CD8-positive, alpha-beta memory T cell (primary cell): ENCODE measurements at regions not wholly inside any gene's neighbourhood (a gene's known extent, or its start where the extent isn't known, plus 50 kb on each side); places are given as distances from the start of the nearest gene placed in this dataset.

ENCODE experiments used
- CTCF ChIA-PET: fragments of 350-600 bp; sonication (Branson Sonifier 250); formaldehyde crosslinking; loops from one replicate; lab custom pipeline; 2021; ENCODE audit warnings: antibody characterized with exemption; lab: Charles Lee
- POLR2A ChIA-PET: fragments of 350-600 bp; sonication (Branson Sonifier 250); formaldehyde crosslinking; loops from one replicate; lab custom pipeline; 2021; ENCODE audit warnings: antibody characterized with exemption; lab: Charles Lee
- DNase-seq, 5 donors: peaks; one replicate each; pipeline versions ENCODE4 v3.0.0 to v3.0.0-alpha.2; 2020 to 2022; ENCODE audit warnings: mixed read lengths in 1 of 5
- H3K27ac ChIP-seq: one replicate; pipeline ENCODE4 v1.7.0; 2013; ENCODE audit warnings: low read depth, mild to moderate bottlenecking, low read length, moderate library complexity
- H3K27me3 ChIP-seq: 2 replicates; pipeline ENCODE4 v1.7.0; 2013; ENCODE audit warnings: low read length, mild to moderate bottlenecking; ENCODE audit not compliant: insufficient read depth, poor library complexity, severe bottlenecking
- H3K36me3 ChIP-seq: 2 replicates; pipeline ENCODE4 v1.7.0; 2013; ENCODE audit warnings: mild to moderate bottlenecking, low read length, moderate library complexity; ENCODE audit not compliant: insufficient read depth
- H3K4me1 ChIP-seq: 2 replicates; pipeline ENCODE4 v1.7.0; 2013; ENCODE audit warnings: mild to moderate bottlenecking, low read length, moderate library complexity; ENCODE audit not compliant: insufficient read depth
- H3K4me3 ChIP-seq: 2 replicates; pipeline ENCODE4 v1.7.0; 2013; ENCODE audit warnings: mild to moderate bottlenecking, low read length
- H3K9me3 ChIP-seq: 2 replicates; pipeline ENCODE4 v1.7.0; 2013; ENCODE audit warnings: mild to moderate bottlenecking, low read length
- H3K27ac Mint-ChIP-seq, 8 donors: one replicate each; pipeline ENCODE4 v1.8.0; 2020 to 2021; ENCODE audit warnings: mixed read lengths in 8 of 8, mild to moderate bottlenecking in 6 of 8, inconsistent platforms in 3 of 8, moderate library complexity in 3 of 8
- H3K27me3 Mint-ChIP-seq, 2 donors: one replicate each; pipeline ENCODE4 v1.8.0; 2020 to 2021; ENCODE audit warnings: mixed read lengths in 2 of 2, mild to moderate bottlenecking in 1 of 2, moderate library complexity in 1 of 2
- H3K36me3 Mint-ChIP-seq, 3 donors: one replicate each; pipeline ENCODE4 v1.8.0; 2020 to 2021; ENCODE audit warnings: mixed read lengths in 3 of 3, inconsistent platforms in 1 of 3, mild to moderate bottlenecking in 1 of 3
- H3K4me1 Mint-ChIP-seq, 3 donors: one replicate each; pipeline ENCODE4 v1.8.0; 2020 to 2021; ENCODE audit warnings: mixed read lengths in 3 of 3, inconsistent platforms in 1 of 3, mild to moderate bottlenecking in 1 of 3
- H3K4me3 Mint-ChIP-seq, 7 donors: one replicate each; pipeline ENCODE4 v1.8.0; 2020 to 2021; ENCODE audit warnings: mixed read lengths in 7 of 7, mild to moderate bottlenecking in 6 of 7, moderate library complexity in 4 of 7, inconsistent platforms in 2 of 7
- H3K9me3 Mint-ChIP-seq, 5 donors: one replicate each; pipeline ENCODE4 v1.8.0; 2020 to 2022; ENCODE audit warnings: mixed read lengths in 5 of 5, mild to moderate bottlenecking in 3 of 5, moderate library complexity in 2 of 5, inconsistent platforms in 1 of 5

GRCh38 chr22:27063406-27063805 lies 406.0 kb downstream of the MIAT start:
- Mint-ChIP-seq H3K4me3 (no peak overlapping the region), H3K27me3 (peaks cover 12% of the 10 kb centered on the region in 2 donors), H3K36me3 (no peaks in the 10 kb centered on the region), H3K9me3 (peaks cover 0 to 4% (median 0%) of the 10 kb centered on the region in 5 donors), H3K27ac (no peak overlapping the region), H3K4me1 (no peaks in the 10 kb centered on the region)
- Histone ChIP-seq H3K27ac (no peak overlapping the region), H3K27me3 (no peaks in the 10 kb centered on the region), H3K4me1 (no peaks in the 10 kb centered on the region), H3K9me3 (no peaks in the 10 kb centered on the region), H3K36me3 (no peaks in the 10 kb centered on the region), H3K4me3 (no peak overlapping the region)
- ChIA-PET POLR2A (no interaction called here), CTCF (no interaction called here)
- no peak for DNase-seq

DNA sequence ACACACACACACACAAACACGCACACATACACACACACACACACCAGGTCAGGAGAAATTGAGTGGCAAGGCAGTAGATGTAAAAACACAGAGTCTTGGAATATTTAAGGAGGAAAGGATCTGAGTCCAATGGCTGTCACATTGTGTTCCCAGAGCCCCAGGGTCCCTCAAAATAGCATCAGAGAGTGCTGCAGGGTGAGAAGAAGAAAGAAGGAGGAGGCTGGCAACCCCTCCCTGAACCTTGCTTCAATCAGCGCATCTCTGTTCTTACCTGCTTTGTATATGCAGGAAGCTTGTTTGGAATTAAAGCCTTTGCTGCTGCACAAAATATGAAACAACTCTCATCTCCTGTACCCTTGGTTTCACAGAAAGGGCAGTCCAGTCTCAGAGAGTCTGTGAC lies 406.5 kb downstream of the MIAT start:
- H3K27me3 ChIP-seq = no peaks in the 10 kb centered on the region
- peaks cover 12% of the 10 kb centered on the region in 2 donors for H3K27me3 Mint-ChIP-seq
- H3K9me3 ChIP-seq = no peaks in the 10 kb centered on the region
- no peak overlapping the region for H3K4me3 Mint-ChIP-seq
- H3K27ac ChIP-seq = no peak overlapping the region
- H3K9me3 Mint-ChIP-seq = peaks cover 0 to 4% (median 0%) of the 10 kb centered on the region in 5 donors
- H3K27ac Mint-ChIP-seq = no peak overlapping the region
- no peak overlapping the region for H3K4me3 ChIP-seq
- H3K4me1 Mint-ChIP-seq = no peaks in the 10 kb centered on the region
- no peak for DNase-seq
- no peaks in the 10 kb centered on the region for H3K36me3 ChIP-seq
- H3K4me1 ChIP-seq = no peaks in the 10 kb centered on the region
- POLR2A ChIA-PET = no interaction called here
- CTCF ChIA-PET = no interaction called here
- H3K36me3 Mint-ChIP-seq = no peaks in the 10 kb centered on the region

- Mint-ChIP-seq H3K36me3 (no peaks in the 10 kb centered on the region), H3K27ac (no peak overlapping the region), H3K4me3 (no peak overlapping the region), H3K4me1 (no peaks in the 10 kb centered on the region), H3K27me3 (peaks cover 12% of the 10 kb centered on the region in 2 donors), H3K9me3 (peaks cover 0 to 4% (median 0%) of the 10 kb centered on the region in 5 donors)
- no peak for DNase-seq
- H3K27me3 ChIP-seq = no peaks in the 10 kb centered on the region
- ChIA-PET POLR2A (no interaction called here), CTCF (no interaction called here)
- no peaks in the 10 kb centered on the region for H3K36me3 ChIP-seq
- no peak overlapping the region for H3K27ac ChIP-seq
- no peaks in the 10 kb centered on the region for H3K9me3 ChIP-seq
- no peaks in the 10 kb centered on the region for H3K4me1 ChIP-seq
- no peak overlapping the region for H3K4me3 ChIP-seq
Measured at GRCh38 chr22:27064386-27064785, 407.0 kb downstream of the MIAT start.

- H3K27ac Mint-ChIP-seq = no peak overlapping the region
- peaks cover 0 to 4% (median 0%) of the 10 kb centered on the region in 5 donors for H3K9me3 Mint-ChIP-seq
- Histone ChIP-seq H3K4me1 (no peaks in the 10 kb centered on the region), H3K4me3 (no peak overlapping the region), H3K9me3 (no peaks in the 10 kb centered on the region), H3K27ac (no peak overlapping the region), H3K36me3 (no peaks in the 10 kb centered on the region), H3K27me3 (no peaks in the 10 kb centered on the region)
- no peaks in the 10 kb centered on the region for H3K4me1 Mint-ChIP-seq
- DNase-seq = no peak
- H3K4me3 Mint-ChIP-seq = no peak overlapping the region
- H3K27me3 Mint-ChIP-seq = peaks cover 10 to 19% of the 10 kb centered on the region in 2 donors
- H3K36me3 Mint-ChIP-seq = no peaks in the 10 kb centered on the region
- ChIA-PET CTCF (no interaction called here), POLR2A (no interaction called here)
Measured at GRCh38 chr22:27065279-27065678, 407.9 kb downstream of the MIAT start.

- ChIA-PET CTCF (no interaction called here), POLR2A (no interaction called here)
- Mint-ChIP-seq H3K27ac (no peak overlapping the region), H3K4me3 (no peak overlapping the region), H3K27me3 (peaks cover 7 to 30% of the 10 kb centered on the region in 2 donors), H3K4me1 (no peaks in the 10 kb centered on the region), H3K9me3 (peaks cover 0 to 8% (median 0%) of the 10 kb centered on the region in 5 donors), H3K36me3 (no peaks in the 10 kb centered on the region)
- Histone ChIP-seq H3K9me3 (no peaks in the 10 kb centered on the region), H3K4me3 (no peak overlapping the region), H3K27ac (no peak overlapping the region), H3K4me1 (no peaks in the 10 kb centered on the region), H3K27me3 (no peaks in the 10 kb centered on the region), H3K36me3 (no peaks in the 10 kb centered on the region)
- no peak for DNase-seq
Measured at GRCh38 chr22:27066856-27067255, 409.5 kb downstream of the MIAT start.

DNA sequence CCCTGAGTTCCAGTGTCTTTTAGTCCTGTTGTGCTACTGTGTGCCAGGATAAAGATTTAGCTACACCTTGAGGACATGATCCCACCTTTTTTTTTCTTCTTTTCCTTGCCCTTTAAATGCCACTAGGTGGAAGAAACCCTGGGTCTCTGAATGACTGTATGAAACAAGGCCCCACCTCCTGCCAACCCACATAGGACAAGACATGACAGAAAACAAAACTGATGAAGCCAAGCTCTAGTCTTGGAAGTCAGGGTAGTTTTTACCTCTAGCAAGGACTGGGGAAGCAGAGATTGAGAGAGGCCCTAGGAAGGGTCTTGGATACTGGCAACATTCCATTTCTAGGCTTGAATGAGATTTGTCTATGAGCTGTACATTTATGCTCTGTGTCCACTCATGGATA lies 410.7 kb downstream of the MIAT start:
- POLR2A ChIA-PET = no interaction called here
- CTCF ChIA-PET = no interaction called here
- Histone ChIP-seq H3K4me1 (no peaks in the 10 kb centered on the region), H3K27ac (no peak overlapping the region), H3K36me3 (no peaks in the 10 kb centered on the region), H3K27me3 (no peaks in the 10 kb centered on the region), H3K4me3 (no peak overlapping the region), H3K9me3 (no peaks in the 10 kb centered on the region)
- Mint-ChIP-seq H3K4me1 (no peaks in the 10 kb centered on the region), H3K27me3 (peaks cover 3 to 29% of the 10 kb centered on the region in 2 donors), H3K4me3 (no peak overlapping the region), H3K36me3 (no peaks in the 10 kb centered on the region), H3K9me3 (peaks cover 0 to 8% (median 0%) of the 10 kb centered on the region in 5 donors), H3K27ac (no peak overlapping the region)
- no peak for DNase-seq

GRCh38 chr22:27070594-27070993 lies 413.2 kb downstream of the MIAT start:
- H3K27ac ChIP-seq = no peak overlapping the region
- H3K4me1 Mint-ChIP-seq = no peaks in the 10 kb centered on the region
- H3K9me3 Mint-ChIP-seq = peaks cover 0 to 8% (median 0%) of the 10 kb centered on the region in 5 donors
- no peaks in the 10 kb centered on the region for H3K36me3 Mint-ChIP-seq
- H3K27ac Mint-ChIP-seq = no peak overlapping the region
- POLR2A ChIA-PET = no interaction called here
- H3K36me3 ChIP-seq = no peaks in the 10 kb centered on the region
- no peak overlapping the region for H3K4me3 ChIP-seq
- CTCF ChIA-PET = no interaction called here
- no peak overlapping the region for H3K4me3 Mint-ChIP-seq
- H3K9me3 ChIP-seq = no peaks in the 10 kb centered on the region
- H3K4me1 ChIP-seq = no peaks in the 10 kb centered on the region
- H3K27me3 Mint-ChIP-seq = peaks cover 2 to 28% of the 10 kb centered on the region in 2 donors
- no peaks in the 10 kb centered on the region for H3K27me3 ChIP-seq
- no peak for DNase-seq

- Histone ChIP-seq H3K27me3 (no peaks in the 10 kb centered on the region), H3K4me3 (no peak overlapping the region), H3K36me3 (no peaks in the 10 kb centered on the region), H3K4me1 (no peaks in the 10 kb centered on the region), H3K27ac (no peak overlapping the region), H3K9me3 (no peaks in the 10 kb centered on the region)
- Mint-ChIP-seq H3K4me1 (no peaks in the 10 kb centered on the region), H3K4me3 (no peak overlapping the region), H3K9me3 (peaks cover 0 to 8% (median 0%) of the 10 kb centered on the region in 5 donors), H3K27me3 (peaks cover 2 to 25% of the 10 kb centered on the region in 2 donors), H3K36me3 (no peaks in the 10 kb centered on the region), H3K27ac (no peak overlapping the region)
- ChIA-PET POLR2A (no interaction called here), CTCF (no interaction called here)
- no peak for DNase-seq
Measured at GRCh38 chr22:27073601-27074425, 416.4 kb downstream of the MIAT start.
